Activated CD4-positive, alpha-beta memory T cell treated with anti-CD3 and anti-CD28 coated beads for 36 hours (primary cell): ENCODE measurements at regions not wholly inside any gene's neighbourhood (a gene's known extent, or its start where the extent isn't known, plus 50 kb on each side); places are given as distances from the start of the nearest gene placed in this dataset.

Experiments
- CTCF ChIA-PET: fragments of 350-600 bp; sonication (Branson Sonifier 250); formaldehyde crosslinking; loops from one replicate; lab custom pipeline; 2021; ENCODE audit warnings: antibody characterized with exemption, inconsistent platforms; lab: Charles Lee
- POLR2A ChIA-PET: fragments of 350-600 bp; sonication (Branson Sonifier 250); formaldehyde crosslinking; loops from one replicate; lab custom pipeline; 2021; ENCODE audit warnings: antibody characterized with exemption; lab: Charles Lee
- DNase-seq: peaks from one replicate; pipeline ENCODE4 v3.0.0-alpha.2; 2020
- H3K27ac Mint-ChIP-seq: one replicate; pipeline ENCODE4 v1.8.0; 2021; ENCODE audit warnings: mixed read lengths
- H3K27me3 Mint-ChIP-seq: one replicate; pipeline ENCODE4 v1.8.0; 2021; ENCODE audit warnings: mixed read lengths
- H3K36me3 Mint-ChIP-seq: one replicate; pipeline ENCODE4 v1.8.0; 2021; ENCODE audit warnings: mixed read lengths
- H3K4me1 Mint-ChIP-seq: one replicate; pipeline ENCODE4 v1.8.0; 2021; ENCODE audit warnings: low read depth, mixed read lengths
- H3K4me3 Mint-ChIP-seq: one replicate; pipeline ENCODE4 v1.8.0; 2021; ENCODE audit warnings: mild to moderate bottlenecking, mixed read lengths
- H3K9me3 Mint-ChIP-seq: one replicate; pipeline ENCODE4 v1.8.0; 2021; ENCODE audit warnings: mixed read lengths
- intact Hi-C: fragments of 100-400 bp; cut with micrococcal nuclease; formaldehyde crosslinking; loops from one replicate; pipeline ENCODE4 v1.15.1; 2023

GRCh38 chr11:80625563-80625962 is 1184.7 kb upstream of the TENM4 start:
- POLR2A ChIA-PET = no interaction called here
- Mint-ChIP-seq H3K9me3 (peaks cover 4% of the 10 kb centered on the region), H3K4me3 (no peak overlapping the region), H3K27ac (no peak overlapping the region), H3K27me3 (no peaks in the 10 kb centered on the region), H3K4me1 (no peaks in the 10 kb centered on the region), H3K36me3 (no peaks in the 10 kb centered on the region)
- intact Hi-C loops = no loop called here
- CTCF ChIA-PET = no interaction called here
- DNase-seq = no peak

- Mint-ChIP-seq H3K9me3 (peaks cover 6% of the 10 kb centered on the region), H3K4me3 (no peak overlapping the region), H3K36me3 (no peaks in the 10 kb centered on the region), H3K27me3 (no peaks in the 10 kb centered on the region), H3K27ac (no peak overlapping the region), H3K4me1 (no peaks in the 10 kb centered on the region)
- POLR2A ChIA-PET = no interaction called here
- CTCF ChIA-PET = no interaction called here
- intact Hi-C loops = no loop called here
- no peak for DNase-seq
Measured at GRCh38 chr11:80621871-80622270, 1181.0 kb upstream of the TENM4 start.

GRCh38 chr11:80620867-80621266 is 1180.0 kb upstream of the TENM4 start:
- Mint-ChIP-seq H3K4me3 (no peak overlapping the region), H3K9me3 (peaks cover 6% of the 10 kb centered on the region), H3K27ac (no peak overlapping the region), H3K4me1 (no peaks in the 10 kb centered on the region), H3K36me3 (no peaks in the 10 kb centered on the region), H3K27me3 (no peaks in the 10 kb centered on the region)
- POLR2A ChIA-PET = no interaction called here
- intact Hi-C loops = no loop called here
- DNase-seq = no peak
- CTCF ChIA-PET = no interaction called here

GRCh38 chr11:80617156-80617555 is 1176.3 kb upstream of the TENM4 start:
- CTCF ChIA-PET = no interaction called here
- no peak for DNase-seq
- POLR2A ChIA-PET = no interaction called here
- intact Hi-C loops = no loop called here
- Mint-ChIP-seq H3K4me3 (no peak overlapping the region), H3K27ac (no peak overlapping the region), H3K36me3 (no peaks in the 10 kb centered on the region), H3K9me3 (peaks cover 16% of the 10 kb centered on the region), H3K4me1 (no peaks in the 10 kb centered on the region), H3K27me3 (no peaks in the 10 kb centered on the region)

GRCh38 chr11:80616070-80616800 is 1175.4 kb upstream of the TENM4 start:
- Mint-ChIP-seq H3K4me3 (no peak overlapping the region), H3K36me3 (no peaks in the 10 kb centered on the region), H3K27me3 (no peaks in the 10 kb centered on the region), H3K9me3 (peaks cover 17% of the 10 kb centered on the region), H3K4me1 (no peaks in the 10 kb centered on the region), H3K27ac (no peak overlapping the region)
- no peak for DNase-seq
- ChIA-PET CTCF (no interaction called here), POLR2A (no interaction called here)
- intact Hi-C loops = no loop called here

- no peaks in the 10 kb centered on the region for H3K27me3 Mint-ChIP-seq
- no peaks in the 10 kb centered on the region for H3K4me1 Mint-ChIP-seq
- peaks cover 21% of the 10 kb centered on the region for H3K9me3 Mint-ChIP-seq
- H3K36me3 Mint-ChIP-seq = no peaks in the 10 kb centered on the region
- CTCF ChIA-PET = no interaction called here
- H3K27ac Mint-ChIP-seq = no peak overlapping the region
- POLR2A ChIA-PET = no interaction called here
- intact Hi-C loops = no loop called here
- no peak overlapping the region for H3K4me3 Mint-ChIP-seq
- DNase-seq = no peak
Measured at GRCh38 chr11:80613655-80614054, 1172.8 kb upstream of the TENM4 start.

GRCh38 chr11:80610516-80610915 is 1169.7 kb upstream of the TENM4 start:
- ChIA-PET CTCF (no interaction called here), POLR2A (no interaction called here)
- H3K9me3 Mint-ChIP-seq = peaks cover 19% of the 10 kb centered on the region
- H3K4me1 Mint-ChIP-seq = no peaks in the 10 kb centered on the region
- no peak for DNase-seq
- H3K27ac Mint-ChIP-seq = no peak overlapping the region
- intact Hi-C loops = no loop called here
- H3K4me3 Mint-ChIP-seq = no peak overlapping the region
- H3K27me3 Mint-ChIP-seq = no peaks in the 10 kb centered on the region
- H3K36me3 Mint-ChIP-seq = no peaks in the 10 kb centered on the region

- intact Hi-C loops = no loop called here
- DNase-seq = no peak
- Mint-ChIP-seq H3K4me1 (no peaks in the 10 kb centered on the region), H3K27me3 (no peaks in the 10 kb centered on the region), H3K4me3 (no peak overlapping the region), H3K9me3 (peaks cover 5% of the 10 kb centered on the region), H3K27ac (no peak overlapping the region), H3K36me3 (no peaks in the 10 kb centered on the region)
- ChIA-PET POLR2A (no interaction called here), CTCF (no interaction called here)
Measured at GRCh38 chr11:80603472-80603871, 1162.6 kb upstream of the TENM4 start.

GRCh38 chr11:80598905-80599304 is 1158.1 kb upstream of the TENM4 start:
- Mint-ChIP-seq H3K27me3 (no peaks in the 10 kb centered on the region), H3K4me3 (no peak overlapping the region), H3K4me1 (no peaks in the 10 kb centered on the region), H3K36me3 (no peaks in the 10 kb centered on the region), H3K9me3 (peaks cover 22% of the 10 kb centered on the region), H3K27ac (no peak overlapping the region)
- intact Hi-C loops = no loop called here
- ChIA-PET POLR2A (interaction anchor here (0.5 kb wide), 1 partner anchor 13 kb away, joined by 3 read pairs; no protein-coding TSS in a partner anchor), CTCF (no interaction called here)
- no peak for DNase-seq

GRCh38 chr11:80596291-80596810 is 1155.5 kb upstream of the TENM4 start:
- no peaks in the 10 kb centered on the region for H3K27me3 Mint-ChIP-seq
- H3K36me3 Mint-ChIP-seq = no peaks in the 10 kb centered on the region
- no peaks in the 10 kb centered on the region for H3K4me1 Mint-ChIP-seq
- intact Hi-C loops = no loop called here
- H3K4me3 Mint-ChIP-seq = no peak overlapping the region
- H3K27ac Mint-ChIP-seq = no peak overlapping the region
- DNase-seq = no peak
- ChIA-PET CTCF (no interaction called here), POLR2A (no interaction called here)
- H3K9me3 Mint-ChIP-seq = peaks cover 29% of the 10 kb centered on the region

GRCh38 chr11:80595011-80595410 is 1154.2 kb upstream of the TENM4 start:
- intact Hi-C loops = no loop called here
- ChIA-PET POLR2A (no interaction called here), CTCF (no interaction called here)
- H3K9me3 Mint-ChIP-seq = peaks cover 32% of the 10 kb centered on the region
- H3K4me3 Mint-ChIP-seq = no peak overlapping the region
- no peaks in the 10 kb centered on the region for H3K36me3 Mint-ChIP-seq
- H3K27me3 Mint-ChIP-seq = no peaks in the 10 kb centered on the region
- no peak overlapping the region for H3K27ac Mint-ChIP-seq
- no peaks in the 10 kb centered on the region for H3K4me1 Mint-ChIP-seq
- DNase-seq = no peak

- Mint-ChIP-seq H3K9me3 (peaks cover 30% of the 10 kb centered on the region), H3K36me3 (no peaks in the 10 kb centered on the region), H3K4me1 (no peaks in the 10 kb centered on the region), H3K27ac (no peak overlapping the region), H3K4me3 (no peak overlapping the region), H3K27me3 (no peaks in the 10 kb centered on the region)
- ChIA-PET CTCF (no interaction called here), POLR2A (no interaction called here)
- no peak for DNase-seq
- intact Hi-C loops = no loop called here
Measured at GRCh38 chr11:80593648-80594374, 1153.0 kb upstream of the TENM4 start.

GRCh38 chr11:80592546-80592945 is 1151.7 kb upstream of the TENM4 start:
- Mint-ChIP-seq H3K27me3 (no peaks in the 10 kb centered on the region), H3K36me3 (no peaks in the 10 kb centered on the region), H3K4me3 (no peak overlapping the region), H3K9me3 (peaks cover 23% of the 10 kb centered on the region), H3K4me1 (no peaks in the 10 kb centered on the region), H3K27ac (no peak overlapping the region)
- no peak for DNase-seq
- ChIA-PET CTCF (no interaction called here), POLR2A (no interaction called here)
- intact Hi-C loops = no loop called here
